Upper lobe of right lung (tissue), 1 donor: ENCODE measurements at regions not wholly inside any gene's neighbourhood (a gene's known extent, or its start where the extent isn't known, plus 50 kb on each side); places are given as distances from the start of the nearest gene placed in this dataset.
"Not testable (repeated sequence)": the region's sequence is repeated elsewhere in the genome, so short reads cannot be mapped to it uniquely, and the experiment has no call there.

Experiments
- ATAC-seq: fragments of 200-7000 bp; cut with Tn5 transposase; one replicate; pipeline ENCODE4 v1.9.1; 2020; ENCODE audit warnings: mild to moderate bottlenecking, moderate library complexity
- DNase-seq: peaks from one replicate; pipeline ENCODE4 v3.0.0-alpha.2; 2020
- H3K27ac ChIP-seq: fragments of 200-600 bp; one replicate; pipeline ENCODE4 v1.8.0; 2022
- H3K27me3 ChIP-seq: fragments of 200-600 bp; one replicate; pipeline ENCODE4 v1.8.0; 2022; ENCODE audit warnings: mild to moderate bottlenecking
- H3K36me3 ChIP-seq: fragments of 200-600 bp; one replicate; pipeline ENCODE4 v1.8.0; 2022
- H3K4me1 ChIP-seq: fragments of 200-600 bp; one replicate; pipeline ENCODE4 v1.8.0; 2022
- H3K4me3 ChIP-seq: fragments of 200-600 bp; one replicate; pipeline ENCODE4 v1.8.0; 2022; ENCODE audit warnings: mild to moderate bottlenecking
- H3K9me3 ChIP-seq: fragments of 200-600 bp; one replicate; pipeline ENCODE4 v1.8.0; 2022
- intact Hi-C: fragments of 100-400 bp; cut with DNase I; formaldehyde crosslinking; loops from one replicate; pipeline ENCODE4 v1.11.0; 2022
- TF ChIP-seq, protein P1 (sequence below): fragments of 200-600 bp; IDR thresholded peaks from one replicate; pipeline ENCODE4 v1.8.0; 2022; ENCODE audit warnings: antibody characterized with exemption
- donor health status: DM: no; HTN: yes; CAD: no; lungs with severe emphysema.

DNA sequence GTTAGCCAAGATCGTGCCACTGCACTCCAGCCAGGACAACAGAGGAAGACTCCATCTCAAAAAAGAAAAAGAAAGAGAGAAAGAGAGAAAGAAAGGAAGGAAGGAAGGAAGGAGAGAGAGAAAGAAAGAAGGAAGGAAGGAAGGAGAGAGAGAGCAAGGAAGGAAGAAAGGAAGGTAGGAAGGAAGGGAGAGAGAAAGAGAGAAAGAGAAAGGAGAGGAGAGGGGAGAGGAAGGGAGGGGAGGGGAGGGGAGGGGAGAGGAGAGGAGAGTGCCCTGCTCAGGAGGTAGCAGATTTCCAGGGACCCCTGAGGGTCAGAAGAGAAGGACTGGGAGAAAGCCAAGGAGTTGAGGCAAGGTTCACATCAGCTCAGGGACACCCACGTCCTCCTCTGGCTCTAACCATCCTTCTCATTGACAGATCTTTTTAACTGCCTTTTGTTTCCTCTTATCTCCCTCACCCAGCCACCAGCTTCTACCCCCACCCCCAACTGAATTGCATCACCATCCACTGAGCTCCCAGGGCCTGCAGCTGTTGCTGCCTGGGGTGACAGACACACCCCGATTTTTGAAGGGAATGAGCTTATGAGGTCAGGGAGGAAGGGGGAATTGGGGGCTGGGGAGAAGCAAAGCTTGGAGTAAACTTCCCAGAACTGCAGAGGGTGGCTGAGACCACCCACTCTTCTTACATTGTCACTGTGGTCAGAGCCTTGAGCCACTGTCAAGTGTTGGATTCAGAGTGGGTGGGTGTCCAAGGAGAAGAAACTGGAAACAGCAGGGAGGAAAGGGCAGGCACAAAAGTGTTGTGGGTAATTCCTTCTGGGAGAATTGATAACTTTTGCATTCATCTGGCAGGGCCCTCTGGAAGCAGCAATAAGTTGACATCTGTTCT lies 91.6 kb downstream of the GLUL start:
- Histone ChIP-seq H3K36me3 (no peaks in the 10 kb centered on the region), H3K27me3 (no peaks in the 10 kb centered on the region), H3K4me1 (peaks cover 5% of the 10 kb centered on the region), H3K4me3 (no peak overlapping the region), H3K9me3 (no peaks in the 10 kb centered on the region), H3K27ac (peak overlapping the region; percentile 30)
- peak; percentile 80 for ATAC-seq
- intact Hi-C loops = no loop called here
- peak; percentile 66 for DNase-seq
- TF ChIP-seq, protein P1, sequence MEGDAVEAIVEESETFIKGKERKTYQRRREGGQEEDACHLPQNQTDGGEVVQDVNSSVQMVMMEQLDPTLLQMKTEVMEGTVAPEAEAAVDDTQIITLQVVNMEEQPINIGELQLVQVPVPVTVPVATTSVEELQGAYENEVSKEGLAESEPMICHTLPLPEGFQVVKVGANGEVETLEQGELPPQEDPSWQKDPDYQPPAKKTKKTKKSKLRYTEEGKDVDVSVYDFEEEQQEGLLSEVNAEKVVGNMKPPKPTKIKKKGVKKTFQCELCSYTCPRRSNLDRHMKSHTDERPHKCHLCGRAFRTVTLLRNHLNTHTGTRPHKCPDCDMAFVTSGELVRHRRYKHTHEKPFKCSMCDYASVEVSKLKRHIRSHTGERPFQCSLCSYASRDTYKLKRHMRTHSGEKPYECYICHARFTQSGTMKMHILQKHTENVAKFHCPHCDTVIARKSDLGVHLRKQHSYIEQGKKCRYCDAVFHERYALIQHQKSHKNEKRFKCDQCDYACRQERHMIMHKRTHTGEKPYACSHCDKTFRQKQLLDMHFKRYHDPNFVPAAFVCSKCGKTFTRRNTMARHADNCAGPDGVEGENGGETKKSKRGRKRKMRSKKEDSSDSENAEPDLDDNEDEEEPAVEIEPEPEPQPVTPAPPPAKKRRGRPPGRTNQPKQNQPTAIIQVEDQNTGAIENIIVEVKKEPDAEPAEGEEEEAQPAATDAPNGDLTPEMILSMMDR = no peak

DNA sequence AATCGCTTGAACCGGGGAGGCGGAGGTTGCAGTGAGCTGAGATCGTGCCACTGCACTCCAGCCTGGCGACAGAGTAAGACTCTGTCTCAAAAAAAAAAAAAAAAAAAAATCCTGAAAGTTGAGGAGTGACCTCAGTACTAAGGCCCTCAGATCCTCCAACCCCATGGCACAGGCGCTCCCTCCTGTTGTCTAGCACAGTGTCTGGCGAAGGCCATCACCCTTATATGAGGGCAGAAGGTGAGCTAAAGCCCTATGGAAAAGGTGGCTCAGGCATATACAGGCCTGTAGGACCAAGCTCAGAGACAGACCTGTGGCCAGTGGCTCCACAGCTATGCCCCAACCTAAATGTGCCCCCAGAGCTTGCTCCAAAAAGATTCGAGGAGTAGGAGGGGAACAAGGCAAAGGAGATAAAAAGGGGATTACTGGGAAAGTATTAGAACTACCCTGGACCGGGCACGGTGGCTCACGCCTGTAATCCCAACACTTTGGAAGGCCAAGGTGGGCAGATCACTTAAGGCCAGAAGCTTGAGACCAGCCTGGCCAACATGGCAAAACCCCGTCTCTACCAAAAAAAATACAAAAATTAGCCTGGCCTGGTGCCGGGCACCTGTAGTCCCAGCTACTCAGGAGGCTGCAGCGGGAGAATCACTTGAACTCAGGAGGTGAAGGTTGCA lies 92.4 kb downstream of the GLUL start:
- H3K27me3 ChIP-seq, H3K9me3 ChIP-seq, H3K27ac ChIP-seq, intact Hi-C loops, DNase-seq, H3K4me3 ChIP-seq, H3K4me1 ChIP-seq, H3K36me3 ChIP-seq, ATAC-seq: not testable (repeated sequence)

DNA sequence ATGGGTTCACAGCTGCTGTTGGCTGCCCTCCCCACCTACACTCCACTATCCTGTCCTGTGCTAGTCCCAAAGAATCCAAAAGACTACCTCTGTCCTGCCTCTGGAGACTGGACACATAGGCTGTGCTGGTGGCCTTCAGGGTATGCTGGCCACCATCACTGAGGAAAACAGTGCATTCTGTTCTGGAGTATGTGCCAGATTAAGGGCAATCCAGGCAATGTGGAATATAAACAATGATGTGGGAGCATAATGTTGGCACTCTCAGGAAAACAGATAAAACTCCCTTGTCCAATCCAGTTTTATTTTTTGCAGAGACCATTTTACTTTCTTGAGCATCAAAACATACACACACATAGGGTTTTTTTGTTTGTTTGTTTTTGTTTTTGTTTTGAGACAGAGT lies 94.3 kb downstream of the GLUL start:
- no peak overlapping the region for H3K27ac ChIP-seq
- TF ChIP-seq, protein P1 = no peak
- no peak overlapping the region for H3K4me3 ChIP-seq
- H3K36me3 ChIP-seq = no peaks in the 10 kb centered on the region
- intact Hi-C loops = no loop called here
- H3K27me3 ChIP-seq = no peaks in the 10 kb centered on the region
- DNase-seq = no peak
- ATAC-seq = no peak
- H3K4me1 ChIP-seq = peaks cover 5% of the 10 kb centered on the region
- H3K9me3 ChIP-seq = no peaks in the 10 kb centered on the region

DNA sequence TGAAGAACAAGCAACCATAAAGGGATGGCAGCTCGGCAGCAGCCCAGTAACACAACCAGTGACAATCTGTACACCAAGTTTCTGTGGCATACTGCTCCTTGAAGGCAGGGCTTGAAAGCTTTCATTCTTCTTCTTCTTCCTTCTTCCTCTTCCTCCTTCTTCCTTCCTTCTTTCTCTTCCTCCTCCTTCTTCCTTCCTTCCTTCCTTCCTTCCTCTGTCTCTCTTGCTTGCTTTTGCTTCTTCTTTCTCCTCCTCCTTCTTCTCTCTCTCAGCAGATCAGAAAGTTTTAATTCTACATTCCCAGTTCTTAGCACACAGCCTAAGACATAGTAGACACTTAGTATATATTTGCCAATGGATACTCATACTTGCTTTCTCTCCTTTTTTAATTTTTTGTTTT lies 95.9 kb downstream of the GLUL start:
- TF ChIP-seq, protein P1 = no peak
- no peaks in the 10 kb centered on the region for H3K9me3 ChIP-seq
- DNase-seq (no peak), ATAC-seq (no peak)
- H3K27ac ChIP-seq = no peak overlapping the region
- intact Hi-C loops = no loop called here
- H3K4me3 ChIP-seq = no peak overlapping the region
- H3K27me3 ChIP-seq = no peaks in the 10 kb centered on the region
- peaks cover 5% of the 10 kb centered on the region for H3K4me1 ChIP-seq
- H3K36me3 ChIP-seq = no peaks in the 10 kb centered on the region

DNA sequence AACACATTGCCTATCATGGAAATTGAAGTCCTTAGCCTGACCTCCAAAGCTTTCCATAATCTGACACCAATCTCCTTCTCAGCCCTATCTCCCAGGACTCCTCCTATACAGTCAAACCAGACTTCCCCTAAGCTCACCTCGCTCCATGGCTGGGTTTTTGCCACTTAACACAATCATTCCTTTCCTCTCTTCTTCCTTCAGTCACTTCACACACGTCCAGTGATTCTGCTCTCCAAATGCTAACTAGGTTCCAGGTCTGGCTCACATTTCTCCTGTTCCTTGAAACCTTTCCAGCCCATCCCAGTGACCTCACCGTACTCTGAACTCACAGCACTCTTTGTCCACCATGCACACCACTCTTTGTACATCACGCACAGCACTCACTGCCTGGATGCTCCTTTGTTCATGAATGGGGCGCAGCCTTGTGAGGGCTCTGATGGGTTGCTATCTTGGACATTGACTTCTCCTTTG lies 98.4 kb downstream of the GLUL start:
- DNase-seq (no peak), ATAC-seq (no peak)
- Histone ChIP-seq H3K4me1 (peaks cover 3% of the 10 kb centered on the region), H3K27me3 (no peaks in the 10 kb centered on the region), H3K4me3 (no peak overlapping the region), H3K36me3 (no peaks in the 10 kb centered on the region), H3K27ac (no peak overlapping the region), H3K9me3 (no peaks in the 10 kb centered on the region)
- intact Hi-C loops = no loop called here
- TF ChIP-seq, protein P1 = no peak

DNA sequence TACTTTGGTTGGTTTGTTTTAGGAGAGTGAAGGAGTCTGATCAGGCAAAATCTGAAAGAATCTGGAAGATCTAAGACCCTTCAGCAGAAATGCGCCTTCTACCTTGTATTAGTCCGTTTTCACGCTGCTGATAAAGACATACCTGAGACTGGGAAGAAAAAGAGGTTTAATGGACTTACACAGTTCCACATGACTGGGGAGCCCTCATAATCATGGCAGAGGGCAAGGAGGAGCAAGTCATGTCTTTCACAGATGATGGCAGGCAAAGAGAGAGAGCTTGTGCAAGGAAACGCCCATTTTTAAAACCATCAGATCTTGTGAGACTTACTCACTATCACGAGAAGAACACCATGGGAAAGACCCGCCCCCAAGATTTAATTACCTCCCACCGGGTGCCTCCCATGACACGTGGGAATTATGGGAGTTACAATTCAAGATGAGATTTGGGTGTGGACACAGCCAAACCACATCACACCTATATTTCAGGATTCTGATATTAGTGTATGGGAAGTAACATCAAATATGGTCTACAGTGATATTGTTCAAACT lies 99.3 kb downstream of the GLUL start:
- Histone ChIP-seq H3K4me1 (peaks cover 3% of the 10 kb centered on the region), H3K9me3 (no peaks in the 10 kb centered on the region), H3K27ac (no peak overlapping the region), H3K4me3 (no peak overlapping the region), H3K27me3 (no peaks in the 10 kb centered on the region), H3K36me3 (no peaks in the 10 kb centered on the region)
- DNase-seq (no peak), ATAC-seq (no peak)
- TF ChIP-seq, protein P1 = no peak
- intact Hi-C loops = no loop called here
